ENCODE measurements at regions not wholly inside any gene's neighbourhood (a gene's known extent, or its start where the extent isn't known, plus 50 kb on each side); places are given as distances from the start of the nearest gene placed in this dataset.

DNA sequence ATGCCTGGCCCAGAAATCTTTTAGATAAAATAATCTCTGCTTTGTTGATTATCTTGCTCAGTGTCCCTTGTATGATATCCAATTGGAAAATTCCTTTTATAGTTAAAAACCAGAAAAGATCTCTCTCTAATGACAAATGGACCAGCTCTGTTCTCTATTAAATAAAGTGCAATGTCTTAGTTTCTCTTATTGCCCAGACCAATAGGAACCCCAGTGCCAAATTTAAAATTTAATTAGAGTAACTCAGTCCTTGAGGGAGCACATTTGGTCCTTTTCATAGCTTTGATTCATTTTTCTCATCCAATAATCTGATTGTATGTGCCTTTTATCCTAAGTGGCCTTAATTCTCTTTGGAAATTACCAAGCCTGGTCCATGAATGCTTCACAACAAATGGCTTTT is 158.9 kb upstream of the FOXK1 start:
- no peaks in the 10 kb centered on the region for H3K36me3 Mint-ChIP-seq
- no peak for DNase-seq (ENCODE audit: low spot score)
- H3K9ac ChIP-seq: no peak overlapping the region
- H3F3A ChIP-seq (ENCODE audit: low read depth): no peaks in the 10 kb centered on the region
- H3K4me3 Mint-ChIP-seq: no peak overlapping the region
- no peak overlapping the region for H3K4me3 ChIP-seq
- no peaks in the 10 kb centered on the region for H3K9me3 ChIP-seq (ENCODE audit: low read depth)
- TF ChIP-seq EZH2 (IDR thresholded peaks at IDR 0.05) (no peak), EZH2phosphoT487 (IDR thresholded peaks at IDR 0.05) (no peak)
- TF ChIP-seq, protein P1, sequence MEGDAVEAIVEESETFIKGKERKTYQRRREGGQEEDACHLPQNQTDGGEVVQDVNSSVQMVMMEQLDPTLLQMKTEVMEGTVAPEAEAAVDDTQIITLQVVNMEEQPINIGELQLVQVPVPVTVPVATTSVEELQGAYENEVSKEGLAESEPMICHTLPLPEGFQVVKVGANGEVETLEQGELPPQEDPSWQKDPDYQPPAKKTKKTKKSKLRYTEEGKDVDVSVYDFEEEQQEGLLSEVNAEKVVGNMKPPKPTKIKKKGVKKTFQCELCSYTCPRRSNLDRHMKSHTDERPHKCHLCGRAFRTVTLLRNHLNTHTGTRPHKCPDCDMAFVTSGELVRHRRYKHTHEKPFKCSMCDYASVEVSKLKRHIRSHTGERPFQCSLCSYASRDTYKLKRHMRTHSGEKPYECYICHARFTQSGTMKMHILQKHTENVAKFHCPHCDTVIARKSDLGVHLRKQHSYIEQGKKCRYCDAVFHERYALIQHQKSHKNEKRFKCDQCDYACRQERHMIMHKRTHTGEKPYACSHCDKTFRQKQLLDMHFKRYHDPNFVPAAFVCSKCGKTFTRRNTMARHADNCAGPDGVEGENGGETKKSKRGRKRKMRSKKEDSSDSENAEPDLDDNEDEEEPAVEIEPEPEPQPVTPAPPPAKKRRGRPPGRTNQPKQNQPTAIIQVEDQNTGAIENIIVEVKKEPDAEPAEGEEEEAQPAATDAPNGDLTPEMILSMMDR (IDR thresholded peaks at IDR 0.05): no peak
- peaks cover 5% of the 10 kb centered on the region for H3K9me3 Mint-ChIP-seq
- no peaks in the 10 kb centered on the region for H4K20me1 ChIP-seq (ENCODE audit: low read depth)
- H3K79me2 ChIP-seq (ENCODE audit: low read depth): no peaks in the 10 kb centered on the region
- no peaks in the 10 kb centered on the region for H3K27me3 ChIP-seq
- no peak overlapping the region for H3K4me2 ChIP-seq
- no peak overlapping the region for H3K27ac ChIP-seq
- H3K4me1 ChIP-seq: no peaks in the 10 kb centered on the region
- H2AFZ ChIP-seq (replicated peaks): no peak overlapping the region
- peaks cover 4% of the 10 kb centered on the region for H3K27me3 Mint-ChIP-seq (ENCODE audit: insufficient read depth, low read depth)
- no peaks in the 10 kb centered on the region for H3K36me3 ChIP-seq
- H3K27ac Mint-ChIP-seq: no peak overlapping the region
- H3K4me1 Mint-ChIP-seq: no peaks in the 10 kb centered on the region

DNA sequence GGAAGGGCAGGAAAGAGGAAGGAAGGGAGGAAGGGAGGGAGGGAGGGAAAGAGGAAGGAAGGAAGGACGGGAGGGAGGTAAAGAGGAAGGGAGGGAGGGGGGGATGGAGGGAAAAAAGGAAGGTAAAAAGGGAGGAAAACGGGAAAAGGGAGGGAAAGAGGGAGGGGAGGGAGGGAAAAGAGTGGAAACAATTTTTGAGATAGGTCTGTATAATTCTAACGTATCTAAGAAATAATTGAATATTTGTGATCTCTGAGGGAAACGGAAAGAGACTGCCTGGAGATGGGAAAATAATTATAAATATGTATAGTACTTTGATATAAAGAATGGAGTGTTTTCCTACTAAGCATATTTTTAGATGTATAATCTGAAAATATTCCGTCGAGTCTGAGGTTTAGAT is 158.2 kb upstream of the FOXK1 start:
- Mint-ChIP-seq H3K9me3 (peaks cover 5% of the 10 kb centered on the region), H3K4me1 (no peaks in the 10 kb centered on the region), H3K27me3 (ENCODE audit: insufficient read depth, low read depth) (peaks cover 4% of the 10 kb centered on the region), H3K4me3 (no peak overlapping the region), H3K27ac (no peak overlapping the region), H3K36me3 (no peaks in the 10 kb centered on the region)
- DNase-seq (ENCODE audit: low spot score): no peak
- no peaks in the 10 kb centered on the region for H3K4me1 ChIP-seq
- H3F3A ChIP-seq (ENCODE audit: low read depth): no peaks in the 10 kb centered on the region
- no peaks in the 10 kb centered on the region for H3K36me3 ChIP-seq
- H3K9me3 ChIP-seq (ENCODE audit: low read depth): no peaks in the 10 kb centered on the region
- H3K4me2 ChIP-seq: no peak overlapping the region
- no peak for TF ChIP-seq EZH2phosphoT487 (IDR thresholded peaks at IDR 0.05)
- TF ChIP-seq, protein P1 (IDR thresholded peaks at IDR 0.05): no peak
- TF ChIP-seq EZH2 (IDR thresholded peaks at IDR 0.05): no peak
- H3K27ac ChIP-seq: no peak overlapping the region
- no peak overlapping the region for H3K9ac ChIP-seq
- no peaks in the 10 kb centered on the region for H3K27me3 ChIP-seq
- no peaks in the 10 kb centered on the region for H4K20me1 ChIP-seq (ENCODE audit: low read depth)
- no peaks in the 10 kb centered on the region for H3K79me2 ChIP-seq (ENCODE audit: low read depth)
- H3K4me3 ChIP-seq: no peak overlapping the region
- H2AFZ ChIP-seq (replicated peaks): no peak overlapping the region

DNA sequence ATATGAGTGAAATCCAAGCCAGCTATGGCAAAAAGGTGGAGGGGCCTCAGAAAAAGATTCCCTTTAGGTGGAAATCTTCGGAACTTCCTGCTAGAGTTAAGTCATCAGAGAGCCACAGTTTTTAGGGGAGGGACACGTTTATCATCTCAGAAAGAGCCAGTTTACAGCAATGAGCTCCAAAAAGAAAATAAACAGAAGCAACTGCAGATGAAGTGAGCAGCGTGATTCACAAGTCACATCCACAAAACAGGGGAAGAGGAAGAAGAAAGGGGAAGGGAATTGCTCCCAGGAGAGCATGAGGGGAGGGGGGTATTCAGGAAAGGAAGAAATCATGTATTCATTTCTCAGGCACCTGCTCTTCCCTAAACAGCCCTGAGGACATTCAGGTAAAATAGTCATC is 156.2 kb upstream of the FOXK1 start:
- Mint-ChIP-seq H3K9me3 (peaks cover 5% of the 10 kb centered on the region), H3K36me3 (no peaks in the 10 kb centered on the region), H3K4me3 (no peak overlapping the region), H3K4me1 (no peaks in the 10 kb centered on the region), H3K27ac (no peak overlapping the region), H3K27me3 (ENCODE audit: insufficient read depth, low read depth) (peaks cover 2% of the 10 kb centered on the region)
- H2AFZ ChIP-seq (replicated peaks): no peak overlapping the region
- no peak for DNase-seq (ENCODE audit: low spot score)
- H3K9ac ChIP-seq: no peak overlapping the region
- no peak overlapping the region for H3K27ac ChIP-seq
- no peaks in the 10 kb centered on the region for H3K79me2 ChIP-seq (ENCODE audit: low read depth)
- H3K27me3 ChIP-seq: no peaks in the 10 kb centered on the region
- H3K36me3 ChIP-seq: no peaks in the 10 kb centered on the region
- H3K4me1 ChIP-seq: no peaks in the 10 kb centered on the region
- H3K4me2 ChIP-seq: no peak overlapping the region
- no peaks in the 10 kb centered on the region for H3F3A ChIP-seq (ENCODE audit: low read depth)
- TF ChIP-seq EZH2 (IDR thresholded peaks at IDR 0.05) (no peak), EZH2phosphoT487 (IDR thresholded peaks at IDR 0.05) (no peak)
- TF ChIP-seq, protein P1 (IDR thresholded peaks at IDR 0.05): no peak
- H3K4me3 ChIP-seq: no peak overlapping the region
- no peaks in the 10 kb centered on the region for H4K20me1 ChIP-seq (ENCODE audit: low read depth)
- H3K9me3 ChIP-seq (ENCODE audit: low read depth): no peaks in the 10 kb centered on the region
